ENCODE measurements at regions not wholly inside any gene's neighbourhood (a gene's known extent, or its start where the extent isn't known, plus 50 kb on each side); places are given as distances from the start of the nearest gene placed in this dataset.
"Not testable (repeated sequence)": the region's sequence is repeated elsewhere in the genome, so short reads cannot be mapped to it uniquely, and the experiment has no call there.

DNA sequence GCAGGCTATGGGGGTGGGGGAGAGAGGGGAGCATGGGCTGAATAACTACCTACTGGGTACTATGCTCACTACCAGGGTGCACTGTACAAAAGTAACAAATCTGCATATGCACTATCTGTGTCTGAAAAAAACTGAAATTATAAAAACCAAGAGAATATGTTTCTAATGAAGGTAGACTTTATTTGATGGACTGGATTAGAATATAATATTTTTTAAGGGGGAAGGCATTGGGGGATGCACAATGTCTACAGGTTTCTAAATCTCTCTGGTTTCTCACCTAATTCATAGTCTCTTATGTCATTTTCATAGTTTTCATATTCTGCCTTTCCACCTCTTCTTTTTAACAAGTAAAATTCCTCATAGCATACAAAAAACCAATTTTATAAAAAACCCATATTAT lies 200.8 kb upstream of the C1QTNF3 start:
- H3K27me3 ChIP-seq (ENCODE audit: control insufficient read depth in 2 of 2, insufficient read depth in 2 of 2, low read length in 2 of 2); H3K4me3 ChIP-seq (replicated peaks in 1 of 3; ENCODE audit: low read depth in 2 of 3, low read length in 3 of 3); H3K9me3 Mint-ChIP-seq; H3K4me3 Mint-ChIP-seq; H3K27me3 Mint-ChIP-seq (ENCODE audit: low read depth in 3 of 3); H3K79me2 ChIP-seq (ENCODE audit: insufficient read depth, low read length); H3K4me1 ChIP-seq (ENCODE audit: control insufficient read depth in 1 of 2, insufficient read depth in 2 of 2, low read length in 2 of 2); H3K9me3 ChIP-seq (replicated peaks in 1 of 2; ENCODE audit: control insufficient read depth in 1 of 2, insufficient read depth in 1 of 2, low read length in 2 of 2); H3K4me1 Mint-ChIP-seq; H3K27ac ChIP-seq (ENCODE audit: low read depth in 1 of 2, low read length in 2 of 2); H2AFZ ChIP-seq (ENCODE audit: insufficient read depth, low read depth, low read length, poor library complexity, severe bottlenecking); DNase-seq; H3K4me2 ChIP-seq (replicated peaks; ENCODE audit: extremely low read depth, low read length, poor library complexity, severe bottlenecking); H4K20me1 ChIP-seq (ENCODE audit: insufficient read depth, low read length); H3K36me3 Mint-ChIP-seq; H3K9ac ChIP-seq (ENCODE audit: insufficient read depth, low read length, poor library complexity, severe bottlenecking); H3K36me3 ChIP-seq (replicated peaks in 1 of 2; ENCODE audit: control insufficient read depth in 1 of 2, insufficient read depth in 2 of 2, low read length in 2 of 2); intact Hi-C loops (cut with micrococcal nuclease): not testable (repeated sequence)
- H3K27ac Mint-ChIP-seq = peak overlapping the region in 3 of 7 donors; percentile 72 to 90 (median 84)

DNA sequence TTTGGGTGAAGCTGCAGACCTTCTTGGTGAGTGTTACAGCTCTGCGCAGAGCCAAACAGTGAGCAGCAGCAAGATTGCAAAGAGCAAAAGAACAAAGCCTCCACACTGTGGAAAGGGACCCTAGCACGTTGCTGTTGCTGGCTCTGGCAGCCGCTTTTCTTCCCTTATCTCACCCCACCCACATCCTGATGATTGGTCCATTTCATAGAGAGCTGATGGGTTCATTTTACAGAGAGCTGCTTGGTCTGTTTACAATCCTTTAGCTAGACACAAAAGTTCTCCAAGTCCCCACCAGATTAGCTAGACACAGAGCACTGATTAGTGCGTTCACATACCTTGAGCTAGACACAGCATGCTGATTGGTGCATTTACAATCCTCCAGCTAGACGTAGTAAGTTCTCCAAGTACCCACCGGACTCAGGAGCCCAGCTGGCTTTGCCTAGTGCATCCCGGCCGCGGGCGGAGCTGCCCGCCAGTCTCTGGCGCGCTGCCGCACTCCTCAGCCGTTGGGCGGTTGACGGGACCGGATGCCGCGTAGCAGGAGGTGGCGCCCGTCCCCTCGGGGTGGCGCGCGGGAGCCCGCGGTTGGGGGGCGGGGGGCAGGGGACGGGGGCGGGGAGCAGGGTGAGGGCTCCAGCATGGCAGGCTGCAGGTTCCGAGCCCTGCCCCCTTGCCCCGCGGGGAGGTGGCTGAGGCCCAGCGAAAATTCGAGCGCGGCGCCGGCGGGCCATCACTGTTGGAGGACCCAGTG lies 201.4 kb upstream of the C1QTNF3 start:
- H3K27me3 ChIP-seq (ENCODE audit: control insufficient read depth in 2 of 2, insufficient read depth in 2 of 2, low read length in 2 of 2); H3K9ac ChIP-seq (ENCODE audit: insufficient read depth, low read length, poor library complexity, severe bottlenecking); H3K9me3 Mint-ChIP-seq; H3K4me1 ChIP-seq (ENCODE audit: control insufficient read depth in 1 of 2, insufficient read depth in 2 of 2, low read length in 2 of 2); H3K4me2 ChIP-seq (replicated peaks; ENCODE audit: extremely low read depth, low read length, poor library complexity, severe bottlenecking); H3K36me3 ChIP-seq (replicated peaks in 1 of 2; ENCODE audit: control insufficient read depth in 1 of 2, insufficient read depth in 2 of 2, low read length in 2 of 2); H3K36me3 Mint-ChIP-seq; H4K20me1 ChIP-seq (ENCODE audit: insufficient read depth, low read length); H3K4me1 Mint-ChIP-seq; H3K9me3 ChIP-seq (replicated peaks in 1 of 2; ENCODE audit: control insufficient read depth in 1 of 2, insufficient read depth in 1 of 2, low read length in 2 of 2); H3K27me3 Mint-ChIP-seq (ENCODE audit: low read depth in 3 of 3); H3K79me2 ChIP-seq (ENCODE audit: insufficient read depth, low read length); intact Hi-C loops (cut with micrococcal nuclease): not testable (repeated sequence)
- TF ChIP-seq, protein P1, sequence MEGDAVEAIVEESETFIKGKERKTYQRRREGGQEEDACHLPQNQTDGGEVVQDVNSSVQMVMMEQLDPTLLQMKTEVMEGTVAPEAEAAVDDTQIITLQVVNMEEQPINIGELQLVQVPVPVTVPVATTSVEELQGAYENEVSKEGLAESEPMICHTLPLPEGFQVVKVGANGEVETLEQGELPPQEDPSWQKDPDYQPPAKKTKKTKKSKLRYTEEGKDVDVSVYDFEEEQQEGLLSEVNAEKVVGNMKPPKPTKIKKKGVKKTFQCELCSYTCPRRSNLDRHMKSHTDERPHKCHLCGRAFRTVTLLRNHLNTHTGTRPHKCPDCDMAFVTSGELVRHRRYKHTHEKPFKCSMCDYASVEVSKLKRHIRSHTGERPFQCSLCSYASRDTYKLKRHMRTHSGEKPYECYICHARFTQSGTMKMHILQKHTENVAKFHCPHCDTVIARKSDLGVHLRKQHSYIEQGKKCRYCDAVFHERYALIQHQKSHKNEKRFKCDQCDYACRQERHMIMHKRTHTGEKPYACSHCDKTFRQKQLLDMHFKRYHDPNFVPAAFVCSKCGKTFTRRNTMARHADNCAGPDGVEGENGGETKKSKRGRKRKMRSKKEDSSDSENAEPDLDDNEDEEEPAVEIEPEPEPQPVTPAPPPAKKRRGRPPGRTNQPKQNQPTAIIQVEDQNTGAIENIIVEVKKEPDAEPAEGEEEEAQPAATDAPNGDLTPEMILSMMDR (IDR thresholded peaks at IDR 0.05) = peak; percentile 6
- peak overlapping the region; percentile 74 to 79 for H3K4me3 Mint-ChIP-seq
- peak; percentile 7 to 38 (median 32) for DNase-seq
- peak overlapping the region; percentile 71 to 91 (median 83) for H3K27ac Mint-ChIP-seq
- H2AFZ ChIP-seq (ENCODE audit: insufficient read depth, low read depth, low read length, poor library complexity, severe bottlenecking) = peak overlapping the region; percentile 35
- peak overlapping the region; percentile 12 to 39 (median 32) for H3K4me3 ChIP-seq (replicated peaks in 1 of 3; ENCODE audit: low read depth in 2 of 3, low read length in 3 of 3)
- WGBS (ENCODE audit: insufficient coverage) = no CpG with 5 or more reads among the region's 41 CpGs
- H3K27ac ChIP-seq (ENCODE audit: low read depth in 1 of 2, low read length in 2 of 2) = peak overlapping the region in 1 of 2 donors; percentile 58

DNA sequence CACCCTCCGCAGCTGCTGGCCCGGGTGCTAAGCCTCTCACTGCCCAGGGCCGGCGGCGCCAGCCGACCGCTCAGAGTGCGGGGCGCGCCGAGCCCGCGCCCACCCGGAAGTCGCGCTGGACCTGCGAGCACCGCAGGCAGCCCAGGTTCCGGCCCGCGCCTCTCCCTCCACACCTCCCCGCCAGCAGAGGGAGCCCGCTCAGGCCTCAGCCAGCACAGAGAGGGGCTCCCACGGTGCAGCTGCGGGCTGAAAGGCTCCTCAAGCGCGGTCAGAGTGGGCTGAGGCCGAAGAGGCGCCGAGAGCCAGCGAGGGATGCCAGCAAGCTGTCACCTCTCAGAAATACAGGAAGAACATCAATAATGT lies 202.0 kb upstream of the C1QTNF3 start:
- H3K27ac ChIP-seq (ENCODE audit: low read depth in 1 of 2, low read length in 2 of 2); H3K4me3 Mint-ChIP-seq; intact Hi-C loops (cut with micrococcal nuclease); H3K27me3 ChIP-seq (ENCODE audit: control insufficient read depth in 2 of 2, insufficient read depth in 2 of 2, low read length in 2 of 2); H3K4me1 ChIP-seq (ENCODE audit: control insufficient read depth in 1 of 2, insufficient read depth in 2 of 2, low read length in 2 of 2); H3K36me3 Mint-ChIP-seq; H3K79me2 ChIP-seq (ENCODE audit: insufficient read depth, low read length); H3K4me2 ChIP-seq (replicated peaks; ENCODE audit: extremely low read depth, low read length, poor library complexity, severe bottlenecking); H3K4me1 Mint-ChIP-seq; H3K36me3 ChIP-seq (replicated peaks in 1 of 2; ENCODE audit: control insufficient read depth in 1 of 2, insufficient read depth in 2 of 2, low read length in 2 of 2); DNase-seq; H3K27me3 Mint-ChIP-seq (ENCODE audit: low read depth in 3 of 3); H4K20me1 ChIP-seq (ENCODE audit: insufficient read depth, low read length); H3K9me3 Mint-ChIP-seq; H3K9me3 ChIP-seq (replicated peaks in 1 of 2; ENCODE audit: control insufficient read depth in 1 of 2, insufficient read depth in 1 of 2, low read length in 2 of 2); H3K9ac ChIP-seq (ENCODE audit: insufficient read depth, low read length, poor library complexity, severe bottlenecking); H2AFZ ChIP-seq (ENCODE audit: insufficient read depth, low read depth, low read length, poor library complexity, severe bottlenecking): not testable (repeated sequence)
- H3K27ac Mint-ChIP-seq = peak overlapping the region in 3 of 7 donors; percentile 78 to 86 (median 78)
- WGBS (ENCODE audit: insufficient coverage) = no CpG with 5 or more reads among the region's 31 CpGs
- H3K4me3 ChIP-seq (replicated peaks in 1 of 3; ENCODE audit: low read depth in 2 of 3, low read length in 3 of 3) = peak overlapping the region in 1 of 3 experiments; percentile 32

DNA sequence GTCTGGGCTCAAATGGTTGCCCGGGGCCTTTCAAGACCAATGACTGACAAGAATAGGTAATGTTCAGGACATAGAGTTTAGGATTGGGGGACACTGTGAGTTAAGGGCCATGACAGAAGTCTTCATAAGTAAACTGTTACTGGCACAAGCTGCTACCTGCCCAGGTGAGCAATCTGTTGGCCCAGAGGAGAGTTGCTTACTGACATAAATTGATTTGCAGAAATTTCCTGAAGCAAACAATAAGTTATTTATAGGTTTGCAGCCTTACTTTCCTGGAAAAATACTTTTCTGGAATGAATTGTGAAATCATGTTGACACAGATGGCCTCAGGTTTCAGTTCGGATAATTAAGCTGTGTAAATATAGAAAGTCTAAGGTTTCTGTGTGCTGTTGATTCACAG lies 202.8 kb upstream of the C1QTNF3 start:
- Mint-ChIP-seq H3K4me3 (peak overlapping the region; percentile 31 to 51), H3K27ac (peak overlapping the region in 2 of 7 donors; percentile 46 to 67)
- H3K36me3 Mint-ChIP-seq; H3K27me3 Mint-ChIP-seq (ENCODE audit: low read depth in 3 of 3); H4K20me1 ChIP-seq (ENCODE audit: insufficient read depth, low read length); H3K4me2 ChIP-seq (replicated peaks; ENCODE audit: extremely low read depth, low read length, poor library complexity, severe bottlenecking); H3K36me3 ChIP-seq (replicated peaks in 1 of 2; ENCODE audit: control insufficient read depth in 1 of 2, insufficient read depth in 2 of 2, low read length in 2 of 2); H3K4me1 ChIP-seq (ENCODE audit: control insufficient read depth in 1 of 2, insufficient read depth in 2 of 2, low read length in 2 of 2); H3K4me1 Mint-ChIP-seq; H3K9me3 Mint-ChIP-seq; H3K9me3 ChIP-seq (replicated peaks in 1 of 2; ENCODE audit: control insufficient read depth in 1 of 2, insufficient read depth in 1 of 2, low read length in 2 of 2); H3K79me2 ChIP-seq (ENCODE audit: insufficient read depth, low read length); H3K9ac ChIP-seq (ENCODE audit: insufficient read depth, low read length, poor library complexity, severe bottlenecking); DNase-seq; H3K27me3 ChIP-seq (ENCODE audit: control insufficient read depth in 2 of 2, insufficient read depth in 2 of 2, low read length in 2 of 2); intact Hi-C loops (cut with micrococcal nuclease): not testable (repeated sequence)
- peak overlapping the region; percentile 46 for H2AFZ ChIP-seq (ENCODE audit: insufficient read depth, low read depth, low read length, poor library complexity, severe bottlenecking)
- WGBS (ENCODE audit: insufficient coverage) = no CpG with 5 or more reads among the region's 2 CpGs
- H3K27ac ChIP-seq (ENCODE audit: low read depth in 1 of 2, low read length in 2 of 2) = peak overlapping the region in 1 of 2 donors; percentile 26
- H3K4me3 ChIP-seq (replicated peaks in 1 of 3; ENCODE audit: low read depth in 2 of 3, low read length in 3 of 3) = peak overlapping the region in 1 of 3 experiments; percentile 48

All from CD14-positive monocyte (primary cell).